ENCODE measurements at regions not wholly inside any gene's neighbourhood (a gene's known extent, or its start where the extent isn't known, plus 50 kb on each side); places are given as distances from the start of the nearest gene placed in this dataset.

- no peak for DNase-seq
These were observed 830.8 kb downstream of the DIAPH3 start for GRCh38 chr13:59332966-59333365.

DNA sequence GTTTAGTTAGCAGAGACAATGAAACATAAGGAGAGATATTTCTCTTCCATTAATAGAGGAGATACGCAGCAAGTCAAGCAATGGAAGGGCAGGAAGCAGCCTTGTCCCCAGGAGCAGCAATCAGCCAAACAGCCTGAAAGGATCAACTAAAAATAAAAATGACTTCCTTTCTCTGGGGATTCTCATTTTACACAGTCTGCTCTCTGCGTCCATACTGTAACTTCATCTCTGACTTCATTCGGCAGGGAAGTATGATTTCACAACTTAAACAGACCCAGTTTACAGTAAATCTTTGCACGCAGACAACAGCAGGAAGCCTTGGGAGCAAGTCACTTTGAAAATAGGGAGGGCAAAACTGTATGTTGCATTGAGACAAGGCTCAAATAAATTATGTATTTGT, 826.7 kb downstream of the DIAPH3 start:
- no peak for DNase-seq

- no peak for DNase-seq
These were observed 823.6 kb downstream of the DIAPH3 start for GRCh38 chr13:59340151-59340550.

- DNase-seq, result no peak
These were observed 823.1 kb downstream of the DIAPH3 start for GRCh38 chr13:59340581-59340980.

GRCh38 chr13:59342400-59342799, 821.3 kb downstream of the DIAPH3 start:
- no peak for DNase-seq

- DNase-seq, result no peak
These were observed 820.6 kb downstream of the DIAPH3 start for GRCh38 chr13:59343132-59343531.

- DNase-seq, result no peak
These were observed 819.5 kb downstream of the DIAPH3 start for GRCh38 chr13:59343993-59344822.

- DNase-seq, result no peak
These were observed 818.4 kb downstream of the DIAPH3 start for GRCh38 chr13:59345311-59345710.

- DNase-seq, result no peak
These were observed 816.6 kb downstream of the DIAPH3 start for GRCh38 chr13:59346999-59347723.

- no peak for DNase-seq
These were observed 815.1 kb downstream of the DIAPH3 start for GRCh38 chr13:59348617-59349016.

- no peak for DNase-seq
These were observed 811.1 kb downstream of the DIAPH3 start for GRCh38 chr13:59352600-59352999.

- DNase-seq, result no peak
These were observed 808.9 kb downstream of the DIAPH3 start for GRCh38 chr13:59354665-59355369.

DNA sequence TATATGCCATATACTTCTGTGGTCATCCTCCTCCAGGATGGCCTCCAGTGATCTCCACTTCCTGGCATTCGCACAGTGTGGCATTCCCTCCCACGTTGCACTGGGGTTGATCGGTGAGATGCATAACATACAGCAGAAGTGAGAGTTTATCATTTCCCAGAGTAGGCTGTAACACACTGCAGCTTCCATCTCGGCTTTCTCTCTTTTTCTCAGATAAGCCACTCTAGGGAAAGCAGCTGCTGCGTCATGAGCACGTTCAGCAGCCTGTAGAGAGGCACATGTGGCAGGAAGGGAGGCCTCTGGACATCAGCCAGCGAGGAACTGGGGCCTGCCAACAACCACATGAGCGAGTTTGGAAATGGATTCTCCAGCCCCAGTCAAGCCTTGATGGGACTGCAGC, 807.1 kb downstream of the DIAPH3 start:
- no peak for DNase-seq

DNA sequence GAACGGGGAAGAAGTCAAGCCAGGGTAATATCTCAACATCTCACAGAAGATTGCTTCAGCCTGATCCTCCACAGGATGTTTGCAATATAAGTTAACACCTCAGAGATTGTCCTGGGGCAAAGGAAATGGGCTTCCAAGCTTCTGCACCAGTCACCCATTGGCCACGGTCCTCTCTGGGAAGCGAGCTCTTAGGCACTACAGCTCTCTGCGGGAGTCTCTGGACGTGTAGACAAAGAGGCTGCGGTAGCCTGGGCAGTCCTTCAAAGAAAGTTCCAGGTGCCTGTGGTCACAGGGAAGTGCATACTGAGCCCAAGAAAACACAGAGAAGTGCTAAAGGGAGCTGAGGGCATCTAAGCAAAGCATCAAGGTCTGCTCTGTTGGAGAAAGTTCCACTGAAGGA, 805.7 kb downstream of the DIAPH3 start:
- no peak for DNase-seq

DNA sequence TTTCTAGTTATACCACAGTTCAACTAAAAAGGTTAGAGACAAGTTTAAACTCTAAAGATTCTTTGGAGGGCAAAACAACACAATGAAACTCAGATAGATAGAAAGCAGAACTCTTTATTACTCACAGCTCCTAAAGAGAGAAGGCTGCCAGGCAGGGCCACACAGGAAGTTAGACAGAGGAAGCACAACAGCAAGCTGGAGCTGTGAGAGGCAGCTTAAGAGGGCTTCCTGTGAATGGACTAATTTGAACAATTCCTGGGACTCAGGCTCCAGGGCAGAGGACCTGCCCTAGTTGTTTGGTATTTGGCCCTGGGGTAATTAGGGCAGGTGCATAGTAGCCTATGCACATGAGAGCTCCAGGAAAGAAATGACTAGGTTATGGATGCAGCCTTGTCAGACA, 803.6 kb downstream of the DIAPH3 start:
- DNase-seq, result no peak

DNA sequence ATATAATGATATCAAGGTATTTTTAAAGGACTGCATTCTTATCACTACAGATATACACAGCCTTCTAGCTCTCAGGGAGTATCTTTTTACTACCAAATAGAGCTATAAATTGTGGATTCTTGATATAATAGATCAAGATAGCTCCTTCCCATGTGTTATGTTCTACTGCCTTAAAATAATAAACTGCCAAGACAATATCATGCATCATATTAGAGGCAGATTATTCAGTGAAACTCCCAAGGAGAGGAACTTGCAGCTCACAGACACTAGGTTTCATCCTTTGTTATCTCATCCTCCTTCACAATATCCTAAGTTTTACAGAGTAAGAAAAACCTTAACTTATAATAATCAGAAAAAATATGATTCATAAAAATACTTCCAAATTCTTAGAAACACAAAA, 802.8 kb downstream of the DIAPH3 start:
- no peak for DNase-seq

GRCh38 chr13:59363313-59363712, 800.4 kb downstream of the DIAPH3 start:
- no peak for DNase-seq

- no peak for DNase-seq
These were observed 799.8 kb downstream of the DIAPH3 start for GRCh38 chr13:59363947-59364346.

- no peak for DNase-seq
These were observed 799.1 kb downstream of the DIAPH3 start for GRCh38 chr13:59364641-59365085.

GRCh38 chr13:59367467-59367866, 796.3 kb downstream of the DIAPH3 start:
- no peak for DNase-seq

DNA sequence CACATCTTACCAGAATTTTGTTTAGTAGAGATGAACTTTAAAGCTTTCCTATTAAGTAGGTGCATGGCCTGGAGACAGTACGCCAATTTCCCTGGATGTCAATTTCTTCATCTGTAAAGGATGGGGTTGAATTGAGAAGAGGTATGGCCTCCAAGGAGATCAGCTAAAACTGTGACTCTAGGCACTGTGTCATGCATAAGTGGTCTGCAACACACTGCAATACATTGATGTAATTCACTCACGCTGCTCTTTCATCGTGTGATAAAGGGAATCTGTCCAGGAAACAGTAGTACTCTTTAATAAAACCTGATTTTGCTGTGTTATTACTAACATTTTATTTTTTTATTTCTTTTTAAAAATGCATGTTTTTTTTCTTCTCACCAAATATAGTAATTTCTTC, 795.8 kb downstream of the DIAPH3 start:
- no peak for DNase-seq

DNA sequence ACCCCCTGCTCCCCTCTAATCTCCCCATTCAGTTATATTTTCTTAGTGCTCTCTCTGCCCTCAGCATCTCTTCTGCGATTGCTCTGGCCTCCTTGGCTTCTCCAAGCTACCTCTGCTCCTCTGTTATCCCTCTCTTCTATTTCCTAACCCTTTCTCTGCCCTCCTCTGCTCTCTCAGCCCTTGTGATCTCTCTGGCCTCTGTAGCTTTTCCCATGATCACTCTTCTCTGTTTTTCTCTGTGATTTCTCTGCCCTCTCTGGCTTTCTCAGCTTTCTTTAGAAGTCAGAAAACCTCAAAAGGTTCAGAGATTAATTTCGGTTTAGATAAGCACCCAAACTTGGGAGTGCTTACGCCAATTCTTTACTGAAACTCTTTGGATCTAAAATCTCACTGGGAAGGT, 795.0 kb downstream of the DIAPH3 start:
- DNase-seq, result no peak

DNA sequence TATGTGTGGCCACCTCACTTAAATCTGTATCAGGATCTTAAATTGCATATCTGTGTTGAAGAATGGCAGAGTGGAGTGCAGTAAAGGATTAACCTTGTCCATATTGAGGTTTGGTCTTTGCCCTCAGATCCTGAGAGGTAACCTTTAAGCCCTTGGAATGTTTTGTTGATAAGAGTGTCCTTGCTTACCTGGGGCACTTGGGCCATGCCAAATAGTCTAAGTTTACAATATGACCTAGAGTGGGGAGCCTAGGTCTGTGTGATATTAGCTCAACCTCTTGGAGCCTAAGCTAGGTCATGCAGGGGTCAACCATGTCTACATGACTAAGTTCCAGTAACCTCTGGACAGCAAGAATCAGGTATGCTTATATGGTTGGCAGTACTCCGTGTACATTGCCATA, 792.5 kb downstream of the DIAPH3 start:
- DNase-seq, result no peak

GRCh38 chr13:59373341-59373740, 790.4 kb downstream of the DIAPH3 start:
- no peak for DNase-seq

All from CD4-positive, alpha-beta T cell treated with Interleukin-10 for 1 hour (primary cell).